Mesendoderm (in vitro differentiated cells): ENCODE measurements at regions not wholly inside any gene's neighbourhood (a gene's known extent, or its start where the extent isn't known, plus 50 kb on each side); places are given as distances from the start of the nearest gene placed in this dataset.
"Not testable (repeated sequence)": the region's sequence is repeated elsewhere in the genome, so short reads cannot be mapped to it uniquely, and the experiment has no call there.

Experiments used
- DNase-seq: peaks from one replicate; pipeline ENCODE4 v3.0.0; 2013
- H2AK5ac ChIP-seq: 2 replicates; pipeline ENCODE4 v1.6.1; 2013; ENCODE audit warnings: low read length, inconsistent platforms
- H2BK120ac ChIP-seq: 2 replicates; pipeline ENCODE4 v1.6.1; 2013; ENCODE audit warnings: low read depth, mild to moderate bottlenecking, low read length, moderate library complexity, mixed read lengths
- H2BK15ac ChIP-seq: replicated peaks from 2 replicates; pipeline ENCODE4 v1.6.1; 2013; ENCODE audit warnings: low read depth, mild to moderate bottlenecking, moderate library complexity
- H2BK5ac ChIP-seq: 2 replicates; pipeline ENCODE4 v1.6.1; 2013; ENCODE audit warnings: low read length, inconsistent platforms
- H3K18ac ChIP-seq: 2 replicates; pipeline ENCODE4 v1.6.1; 2013; ENCODE audit warnings: mild to moderate bottlenecking, low read length, mixed read lengths
- H3K23ac ChIP-seq: one replicate; pipeline ENCODE4 v1.6.1; 2013; ENCODE audit warnings: low read length
- H3K27ac ChIP-seq: 2 replicates; pipeline ENCODE4 v1.5.1; 2013; ENCODE audit warnings: low read depth, mild to moderate bottlenecking, inconsistent platforms, low read length, moderate library complexity
- H3K27me3 ChIP-seq: 2 replicates; pipeline ENCODE4 v1.6.1; 2013; ENCODE audit warnings: low read length, control low read depth, mild to moderate bottlenecking, inconsistent platforms; ENCODE audit not compliant: insufficient read depth, poor library complexity
- H3K36me3 ChIP-seq: 2 replicates; pipeline ENCODE4 v1.6.1; 2013; ENCODE audit warnings: low read length, inconsistent platforms; ENCODE audit not compliant: control insufficient read depth, insufficient read depth
- H3K4ac ChIP-seq: one replicate; pipeline ENCODE4 v1.6.1; 2013; ENCODE audit warnings: low read depth, mild to moderate bottlenecking, low read length, moderate library complexity
- H3K4me1 ChIP-seq: 2 replicates; pipeline ENCODE4 v1.6.1; 2013; ENCODE audit warnings: low read depth, low read length, inconsistent platforms; ENCODE audit not compliant: control insufficient read depth
- H3K4me2 ChIP-seq: 2 replicates; pipeline ENCODE4 v1.6.1; 2013; ENCODE audit warnings: low read length
- H3K4me3 ChIP-seq: 2 replicates; pipeline ENCODE4 v1.5.1; 2013; ENCODE audit warnings: mild to moderate bottlenecking, low read length
- H3K56ac ChIP-seq: one replicate; pipeline ENCODE4 v1.6.1; 2013; ENCODE audit warnings: low read length
- H3K79me1 ChIP-seq: 2 replicates; pipeline ENCODE4 v1.6.1; 2013; ENCODE audit warnings: low read length, inconsistent platforms
- H3K79me2 ChIP-seq: 2 replicates; pipeline ENCODE4 v1.6.1; 2013; ENCODE audit warnings: mild to moderate bottlenecking, low read length; ENCODE audit not compliant: control insufficient read depth, insufficient read depth
- H3K9ac ChIP-seq: 2 replicates; pipeline ENCODE4 v1.6.1; 2013; ENCODE audit warnings: low read length, inconsistent platforms
- H4K5ac ChIP-seq: one replicate; pipeline ENCODE4 v1.6.1; 2013; ENCODE audit warnings: low read length
- H4K8ac ChIP-seq: one replicate; pipeline ENCODE4 v1.6.1; 2013; ENCODE audit warnings: low read depth, mild to moderate bottlenecking, control low read depth, low read length, moderate library complexity
- WGBS: extraction: QIAGEN DNeasy Blood & Tissue Kit; methylation state at CpG from one replicate; pipeline ENCODE4 v1.1.7; 2013; ENCODE audit warnings: low lambda C conversion rate, missing lambda C conversion rate; ENCODE audit not compliant: insufficient coverage; ENCODE audit errors: extremely low coverage; 5-methylcytosine and 5-hydroxymethylcytosine counted together

DNA sequence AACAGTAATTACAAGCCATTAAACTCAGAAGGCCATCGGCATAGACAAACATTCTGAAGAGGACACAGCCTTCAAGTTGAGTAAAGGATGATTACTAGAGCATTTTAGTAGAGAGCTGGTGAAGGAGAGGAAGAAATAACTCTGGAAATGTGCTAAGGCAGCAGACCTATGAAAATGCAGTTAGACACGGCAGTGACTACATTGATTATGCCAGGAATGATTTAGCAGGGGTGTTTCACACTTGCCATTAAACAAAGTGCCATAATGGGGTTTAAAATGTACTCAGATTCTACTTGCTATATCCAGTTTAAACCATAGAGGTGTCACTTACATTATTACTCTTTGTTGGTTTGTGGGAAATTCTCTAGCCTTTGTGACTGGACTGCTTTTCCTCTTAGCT is 372.3 kb downstream of the CPS1 start:
- Histone ChIP-seq H3K27ac (no peak overlapping the region), H3K79me1 (no peaks in the 10 kb centered on the region), H3K36me3 (no peaks in the 10 kb centered on the region)

DNA sequence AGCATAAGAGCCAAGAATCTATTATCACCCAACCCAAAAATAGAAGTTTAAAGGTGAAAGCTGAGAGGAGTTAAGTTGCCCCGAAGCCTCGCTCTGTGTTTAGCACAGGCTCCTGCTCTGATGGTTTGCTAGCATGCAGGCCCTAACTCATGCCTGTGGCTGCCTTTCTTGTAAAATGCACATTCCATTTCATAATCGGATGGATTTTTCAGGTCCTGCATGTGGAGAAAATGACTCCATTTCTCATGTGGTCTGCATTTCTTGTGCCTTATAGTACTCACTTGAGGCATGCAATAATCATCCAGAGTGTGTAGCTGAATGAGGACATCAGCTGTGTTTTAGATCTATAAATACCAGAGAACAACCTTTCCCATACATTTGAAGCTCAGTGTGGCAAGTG is 381.8 kb downstream of the CPS1 start:
- Histone ChIP-seq H4K8ac (no peak overlapping the region), H3K79me1 (no peaks in the 10 kb centered on the region), H3K27ac (no peak overlapping the region), H2BK5ac (no peak overlapping the region), H3K4me2 (no peak overlapping the region), H2BK120ac (no peak overlapping the region), H2AK5ac (no peak overlapping the region), H2BK15ac (no peak overlapping the region), H3K36me3 (no peaks in the 10 kb centered on the region), H3K4me1 (no peaks in the 10 kb centered on the region), H3K4ac (no peak overlapping the region), H3K23ac (no peak overlapping the region), H3K79me2 (no peaks in the 10 kb centered on the region), H3K27me3 (no peaks in the 10 kb centered on the region), H3K4me3 (no peak overlapping the region), H3K18ac (no peak overlapping the region), H4K5ac (no peak overlapping the region), H3K56ac (no peak overlapping the region), H3K9ac (no peak overlapping the region)
- DNase-seq = no peak
- WGBS = no CpG with 5 or more reads among the region's 3 CpGs

More for the DNA sequence above, 372.3 kb downstream of the CPS1 start:
- H2BK5ac ChIP-seq = no peak overlapping the region
- no peak overlapping the region for H3K9ac ChIP-seq
- H4K5ac ChIP-seq = no peak overlapping the region
- no CpG with 5 or more reads among the region's 2 CpGs for WGBS
- no peaks in the 10 kb centered on the region for H3K79me2 ChIP-seq
- no peak overlapping the region for H3K4me3 ChIP-seq
- no peak overlapping the region for H3K18ac ChIP-seq
- H3K56ac ChIP-seq = no peak overlapping the region
- no peaks in the 10 kb centered on the region for H3K27me3 ChIP-seq
- H3K4ac ChIP-seq = no peak overlapping the region
- no peak overlapping the region for H2BK120ac ChIP-seq
- no peak overlapping the region for H2AK5ac ChIP-seq
- H3K4me1 ChIP-seq = no peaks in the 10 kb centered on the region
- no peak overlapping the region for H2BK15ac ChIP-seq
- DNase-seq = no peak
- no peak overlapping the region for H4K8ac ChIP-seq
- H3K23ac ChIP-seq = no peak overlapping the region
- H3K4me2 ChIP-seq = no peak overlapping the region

DNA sequence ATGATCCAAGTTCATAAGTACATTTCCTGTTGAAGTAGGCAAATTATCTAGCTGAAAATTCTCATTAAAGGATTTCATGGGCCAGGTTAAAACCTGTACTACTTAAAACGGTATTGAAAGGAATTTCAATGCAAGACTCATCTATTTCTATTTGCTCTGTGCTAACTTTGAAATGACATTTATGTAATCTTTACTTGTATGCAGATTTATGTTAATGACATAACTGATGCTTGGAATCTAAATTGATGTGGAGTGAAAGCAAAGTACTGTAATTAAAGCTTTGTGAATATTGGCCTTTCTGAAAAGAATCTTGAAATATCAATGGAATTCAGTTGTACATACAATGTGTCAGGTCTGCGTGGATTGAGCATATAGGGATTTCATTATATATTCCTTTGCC is 390.0 kb downstream of the CPS1 start:
- H3K9ac ChIP-seq = no peak overlapping the region
- H2BK15ac ChIP-seq = no peak overlapping the region
- no peak overlapping the region for H2AK5ac ChIP-seq
- H3K18ac ChIP-seq = no peak overlapping the region
- no peak for DNase-seq
- WGBS = no CpG with 5 or more reads among the region's 2 CpGs
- no peak overlapping the region for H3K23ac ChIP-seq
- no peak overlapping the region for H3K27ac ChIP-seq
- H3K79me1 ChIP-seq = no peaks in the 10 kb centered on the region
- H3K36me3 ChIP-seq = no peaks in the 10 kb centered on the region
- no peaks in the 10 kb centered on the region for H3K79me2 ChIP-seq
- H3K4me2 ChIP-seq = no peak overlapping the region
- H2BK5ac ChIP-seq = no peak overlapping the region
- no peaks in the 10 kb centered on the region for H3K4me1 ChIP-seq
- no peak overlapping the region for H3K4me3 ChIP-seq
- H3K27me3 ChIP-seq = no peaks in the 10 kb centered on the region
- no peak overlapping the region for H4K5ac ChIP-seq
- no peak overlapping the region for H3K56ac ChIP-seq
- no peak overlapping the region for H3K4ac ChIP-seq
- no peak overlapping the region for H4K8ac ChIP-seq
- H2BK120ac ChIP-seq = no peak overlapping the region

DNA sequence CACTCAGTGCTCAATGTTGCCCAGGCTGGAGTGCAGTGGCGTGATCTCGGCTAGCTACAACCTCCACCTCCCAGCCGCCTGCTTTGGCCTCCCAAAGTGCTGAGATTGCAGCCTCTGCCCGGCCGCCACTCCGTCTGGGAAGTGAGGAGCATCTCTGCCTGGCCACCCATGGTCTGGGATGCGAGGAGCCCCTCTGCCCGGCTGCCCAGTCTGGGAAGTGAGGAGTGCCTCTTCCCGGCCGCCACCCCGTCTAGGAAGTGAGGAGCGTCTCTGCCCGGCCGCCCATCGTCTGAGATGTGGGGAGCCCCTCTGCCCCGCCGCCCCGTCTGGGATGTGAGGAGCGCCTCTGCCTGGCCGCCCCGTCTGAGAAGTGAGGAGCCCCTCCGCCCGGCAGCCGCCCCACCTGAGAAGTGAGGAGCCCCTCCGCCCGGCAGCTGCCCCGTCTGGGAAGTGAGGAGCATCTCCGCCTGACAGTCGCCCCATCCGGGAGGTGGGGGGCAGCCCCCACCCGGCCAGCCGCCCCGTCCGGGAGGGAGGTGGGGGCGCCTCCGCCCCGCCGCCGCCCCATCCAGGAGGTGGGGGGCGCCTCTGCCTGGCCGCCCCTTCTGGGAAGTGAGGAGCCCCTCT is 394.1 kb downstream of the CPS1 start:
- DNase-seq, H2AK5ac ChIP-seq, H3K27ac ChIP-seq, H4K8ac ChIP-seq, H3K4me3 ChIP-seq, H2BK15ac ChIP-seq, H3K23ac ChIP-seq, H3K79me2 ChIP-seq, H3K27me3 ChIP-seq, H3K4ac ChIP-seq, H4K5ac ChIP-seq, H3K18ac ChIP-seq, H2BK120ac ChIP-seq, H3K79me1 ChIP-seq, H2BK5ac ChIP-seq, H3K4me2 ChIP-seq, H3K4me1 ChIP-seq, H3K9ac ChIP-seq, H3K56ac ChIP-seq, H3K36me3 ChIP-seq: not testable (repeated sequence)
- no CpG with 5 or more reads among the region's 41 CpGs for WGBS

DNA sequence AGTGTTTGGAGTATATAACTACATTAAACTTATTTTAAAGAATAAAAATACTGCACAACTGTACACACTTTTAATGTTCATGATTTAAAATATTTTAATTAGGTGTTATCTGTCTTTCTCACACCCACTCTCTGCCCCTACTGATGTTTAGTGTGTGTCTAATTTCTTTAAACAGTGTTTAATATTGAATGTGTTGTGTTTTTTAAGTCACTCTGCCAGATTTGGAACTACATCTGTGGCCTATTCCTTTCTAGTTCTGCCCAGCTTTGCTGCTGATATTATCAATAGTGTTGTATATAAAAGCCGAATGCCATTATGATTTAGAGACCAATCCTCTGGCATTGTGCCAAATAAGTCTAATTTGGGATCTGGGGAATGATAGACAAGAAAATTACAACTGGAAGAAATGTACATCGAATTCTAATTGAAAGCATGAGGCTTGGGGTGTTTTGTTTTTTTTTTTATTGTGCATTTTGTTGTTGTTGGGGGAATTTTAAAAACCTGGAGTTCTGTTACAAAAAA is 398.0 kb downstream of the CPS1 start:
- no peak overlapping the region for H2BK120ac ChIP-seq
- H4K8ac ChIP-seq = no peak overlapping the region
- no peak overlapping the region for H2AK5ac ChIP-seq
- no peak overlapping the region for H3K9ac ChIP-seq
- H2BK5ac ChIP-seq = no peak overlapping the region
- H3K56ac ChIP-seq = no peak overlapping the region
- no peaks in the 10 kb centered on the region for H3K79me1 ChIP-seq
- no peaks in the 10 kb centered on the region for H3K36me3 ChIP-seq
- no peak overlapping the region for H3K4ac ChIP-seq
- H3K4me3 ChIP-seq = no peak overlapping the region
- no peak overlapping the region for H3K18ac ChIP-seq
- no peaks in the 10 kb centered on the region for H3K4me1 ChIP-seq
- H3K4me2 ChIP-seq = no peak overlapping the region
- no peak for DNase-seq
- no peak overlapping the region for H3K23ac ChIP-seq
- no peaks in the 10 kb centered on the region for H3K79me2 ChIP-seq
- no peaks in the 10 kb centered on the region for H3K27me3 ChIP-seq
- WGBS = no CpG with 5 or more reads among the region's 2 CpGs
- H4K5ac ChIP-seq = no peak overlapping the region
- H3K27ac ChIP-seq = no peak overlapping the region
- H2BK15ac ChIP-seq = no peak overlapping the region

DNA sequence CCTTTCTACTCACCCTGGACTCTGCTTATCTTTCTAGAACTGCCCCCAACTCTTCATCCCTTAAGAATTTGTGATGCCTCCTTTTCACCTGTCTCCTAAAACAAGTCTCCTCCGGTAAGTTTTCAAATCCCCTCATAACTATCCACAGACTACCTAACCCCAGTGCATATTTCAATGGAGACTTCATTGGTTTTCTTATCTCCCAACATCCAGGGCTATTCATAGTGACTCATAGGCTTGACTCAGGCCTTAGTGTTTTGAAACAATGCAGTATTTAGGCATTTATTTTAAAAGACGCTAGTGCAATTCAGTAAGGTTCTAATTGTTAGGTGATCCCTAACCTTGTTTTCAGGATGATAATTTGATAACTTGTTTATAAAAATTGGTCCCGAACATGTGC is 399.2 kb downstream of the CPS1 start:
- H2BK5ac ChIP-seq = no peak overlapping the region
- H2AK5ac ChIP-seq = no peak overlapping the region
- H3K4me3 ChIP-seq = no peak overlapping the region
- no peak overlapping the region for H3K18ac ChIP-seq
- no peak overlapping the region for H4K8ac ChIP-seq
- WGBS = no CpG with 5 or more reads among the region's 3 CpGs
- H2BK120ac ChIP-seq = no peak overlapping the region
- H3K27ac ChIP-seq = no peak overlapping the region
- H3K4ac ChIP-seq = no peak overlapping the region
- no peak overlapping the region for H3K56ac ChIP-seq
- no peak overlapping the region for H3K4me2 ChIP-seq
- no peak overlapping the region for H3K9ac ChIP-seq
- no peak overlapping the region for H2BK15ac ChIP-seq
- no peak overlapping the region for H4K5ac ChIP-seq
- no peaks in the 10 kb centered on the region for H3K27me3 ChIP-seq
- H3K4me1 ChIP-seq = no peaks in the 10 kb centered on the region
- H3K23ac ChIP-seq = no peak overlapping the region
- DNase-seq = peak; percentile 60
- no peaks in the 10 kb centered on the region for H3K36me3 ChIP-seq
- no peaks in the 10 kb centered on the region for H3K79me2 ChIP-seq
- no peaks in the 10 kb centered on the region for H3K79me1 ChIP-seq
